GM21723 (cell line): ENCODE measurements at regions not wholly inside any gene's neighbourhood (a gene's known extent, or its start where the extent isn't known, plus 50 kb on each side); places are given as distances from the start of the nearest gene placed in this dataset.

Experiments
- ATAC-seq: cut with Tn5 transposase; IDR thresholded peaks from one replicate; pipeline ENCODE4 v1.9.1; 2021; ENCODE audit warnings: mild to moderate bottlenecking, moderate library complexity; ENCODE audit not compliant: unreplicated experiment

GRCh38 chr9:91120200-91120599 is 241.5 kb downstream of the AUH start:
- ATAC-seq = no peak

GRCh38 chr9:91122755-91123154 is 239.0 kb downstream of the AUH start:
- ATAC-seq = no peak

- ATAC-seq = no peak
Measured at GRCh38 chr9:91126761-91127445, 234.8 kb downstream of the AUH start.

- ATAC-seq = no peak
Measured at GRCh38 chr9:91127653-91128052, 234.1 kb downstream of the AUH start.

GRCh38 chr9:91130796-91131318 is 230.9 kb downstream of the AUH start:
- no peak for ATAC-seq

- ATAC-seq = no peak
Measured at GRCh38 chr9:91131433-91131839, 230.3 kb downstream of the AUH start.

DNA sequence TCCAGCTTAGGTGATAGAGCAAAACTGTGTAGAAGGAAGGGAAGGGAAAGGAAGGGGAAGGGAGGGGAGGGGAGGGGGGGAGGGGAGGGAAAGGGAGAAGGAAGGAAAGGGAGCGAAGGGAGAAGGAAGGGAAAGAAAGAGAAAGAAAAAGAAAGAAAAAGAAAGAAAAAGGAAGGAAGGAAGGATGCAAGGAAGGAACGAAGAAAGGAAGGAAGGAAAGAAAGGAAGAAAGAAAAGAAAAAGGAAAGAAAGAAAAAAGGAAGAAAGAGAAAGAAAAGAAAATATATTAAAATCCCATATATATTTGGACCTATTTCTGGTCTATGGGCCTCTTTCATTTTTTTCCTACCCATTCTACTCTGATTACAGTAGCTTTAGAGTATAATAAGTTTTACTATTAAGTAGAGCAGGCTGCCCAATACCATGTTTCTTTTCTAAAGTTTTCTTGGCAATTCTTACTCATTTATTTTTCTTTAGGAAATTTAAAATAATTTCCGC is 229.1 kb downstream of the AUH start:
- ATAC-seq = no peak

- ATAC-seq = no peak
Measured at GRCh38 chr9:91134608-91135007, 227.1 kb downstream of the AUH start.

- no peak for ATAC-seq
Measured at GRCh38 chr9:91137391-91137790, 224.3 kb downstream of the AUH start.

- ATAC-seq = no peak
Measured at GRCh38 chr9:91138760-91139159, 223.0 kb downstream of the AUH start.

GRCh38 chr9:91141407-91141965 is 220.2 kb downstream of the AUH start:
- no peak for ATAC-seq

DNA sequence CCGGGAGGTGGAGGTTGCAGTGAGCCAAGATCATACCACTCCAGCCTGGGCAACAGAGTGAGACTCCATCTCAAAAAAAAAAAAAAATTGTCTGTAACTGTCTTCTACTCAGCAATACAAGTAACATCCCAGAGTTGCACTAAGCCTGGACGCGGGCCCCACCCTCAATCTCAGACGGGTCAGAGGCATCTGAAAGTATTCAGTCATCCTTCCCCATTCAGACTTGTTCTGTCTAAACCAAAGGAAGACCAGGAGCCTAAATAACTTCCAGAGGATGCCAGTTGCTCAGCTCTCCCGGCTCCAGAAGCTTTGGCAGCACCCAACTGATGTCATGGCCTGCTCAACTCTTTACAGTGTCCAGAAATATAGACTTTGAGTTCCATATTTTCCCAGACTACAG is 218.6 kb downstream of the AUH start:
- no peak for ATAC-seq

DNA sequence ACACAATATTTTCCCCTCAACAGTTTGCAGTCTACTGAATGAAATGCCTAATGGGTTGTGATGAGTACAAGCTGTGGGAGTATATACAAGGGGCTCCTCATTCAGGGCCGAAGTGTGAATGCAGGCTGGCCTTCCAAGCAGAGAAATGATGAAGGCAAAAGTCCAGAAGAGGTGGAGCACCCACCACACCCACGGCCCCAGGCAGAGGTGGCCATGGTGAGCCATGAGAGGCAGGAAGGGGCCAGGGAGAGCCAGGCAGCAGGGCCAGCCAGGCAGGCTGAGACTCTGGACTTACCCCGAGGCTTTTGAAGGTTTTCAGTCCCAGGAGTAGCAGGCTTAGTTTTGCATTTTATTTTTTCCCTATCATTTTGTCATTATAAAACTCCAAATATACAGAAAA is 218.1 kb downstream of the AUH start:
- no peak for ATAC-seq

DNA sequence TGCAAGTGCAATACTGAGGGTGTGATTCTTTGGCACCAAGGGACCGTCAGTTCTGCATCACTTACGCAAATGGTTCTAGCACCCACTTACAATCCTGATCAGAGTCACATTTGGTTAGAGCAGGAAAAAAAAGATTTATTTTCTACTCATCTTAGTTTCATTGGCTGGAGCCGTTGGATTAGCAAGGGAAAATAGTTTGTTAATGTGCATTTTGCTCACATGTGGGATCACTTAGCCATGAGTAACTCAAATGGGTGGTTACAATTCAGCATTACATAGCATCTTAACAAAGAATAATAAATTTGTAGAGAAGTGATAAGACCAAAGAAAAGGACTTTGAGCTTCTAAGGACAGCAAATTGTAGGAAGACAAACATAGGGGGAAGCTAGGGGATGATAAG is 216.9 kb downstream of the AUH start:
- ATAC-seq = no peak

DNA sequence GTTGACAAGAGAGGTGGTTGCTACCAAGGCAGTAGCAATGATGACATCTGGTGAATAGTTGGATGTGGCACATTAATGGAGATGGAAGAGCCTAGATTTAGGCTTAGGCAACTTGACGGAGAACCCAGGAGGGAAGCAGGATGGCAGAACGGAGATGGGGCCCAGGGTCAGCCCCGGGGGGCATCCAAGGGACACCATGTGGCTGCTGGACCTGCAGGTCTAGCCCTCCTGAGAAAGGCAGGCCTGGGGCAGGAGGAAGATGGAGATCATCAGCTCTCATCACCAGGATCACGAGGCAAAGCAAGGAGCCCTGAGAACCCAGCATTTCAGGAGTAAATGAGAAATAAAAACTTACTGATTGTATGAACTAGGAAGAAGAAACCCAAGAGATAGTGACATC is 216.2 kb downstream of the AUH start:
- no peak for ATAC-seq

DNA sequence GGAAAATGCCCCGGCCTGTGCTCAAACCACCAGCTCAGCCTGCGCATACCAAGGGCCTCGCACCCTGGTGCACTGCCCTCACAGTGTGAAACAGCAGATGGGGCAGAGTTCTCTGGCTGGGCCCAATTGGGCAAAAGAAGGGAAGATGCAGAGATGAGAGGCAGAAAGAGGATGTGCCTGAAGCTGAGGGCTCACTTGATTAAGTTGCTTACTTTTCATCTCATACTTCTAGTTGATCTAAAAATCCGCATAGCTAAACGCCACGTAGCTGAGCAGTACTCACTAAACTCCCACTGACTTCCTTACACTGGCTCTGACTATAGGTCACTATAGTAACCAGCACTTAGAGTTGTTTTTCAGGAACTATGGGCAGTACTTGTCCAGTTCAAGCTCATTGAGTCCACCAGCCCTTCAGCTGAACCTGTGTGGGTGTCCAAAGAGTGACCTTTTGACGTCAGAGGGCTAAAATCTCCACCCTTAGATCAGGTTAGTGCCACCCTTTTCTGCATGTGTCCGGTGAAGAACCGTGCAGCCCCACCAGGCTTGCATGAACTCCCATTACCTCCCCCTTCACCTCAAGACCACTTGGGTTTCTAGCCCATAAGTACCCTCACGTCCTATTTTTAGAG is 215.2 kb downstream of the AUH start:
- ATAC-seq = no peak

DNA sequence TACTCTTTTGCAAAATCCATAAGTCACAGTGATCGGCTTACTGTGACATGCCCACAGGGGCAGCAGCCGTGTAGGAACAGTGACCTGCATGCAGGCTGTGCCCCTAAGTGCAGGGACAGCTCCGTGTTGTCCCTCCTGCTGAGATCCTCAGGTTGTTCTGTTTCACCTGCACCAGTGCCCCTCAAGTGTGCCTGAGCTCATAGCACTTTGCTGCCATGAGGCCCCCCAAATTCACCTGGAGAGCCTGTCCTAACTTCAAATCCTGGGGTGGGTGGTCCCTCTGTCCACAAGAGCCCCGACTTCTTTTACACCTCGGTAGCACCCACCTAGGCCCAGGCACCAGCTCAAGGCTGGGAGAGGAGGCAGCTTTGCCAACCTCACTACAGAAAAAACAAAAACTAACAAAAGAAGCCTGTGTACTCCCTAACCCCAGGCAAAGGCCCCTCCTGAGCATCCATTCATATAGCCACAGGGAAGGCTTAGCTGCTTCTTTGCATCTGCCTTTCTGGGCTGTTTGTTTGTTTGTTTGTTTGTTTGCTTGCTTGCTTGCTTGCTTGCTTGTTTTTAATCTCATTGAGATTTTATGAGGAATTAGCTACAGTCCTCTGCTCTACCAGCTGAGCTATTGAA is 214.5 kb downstream of the AUH start:
- ATAC-seq = no peak

- ATAC-seq = no peak
Measured at GRCh38 chr9:91148306-91148705, 213.4 kb downstream of the AUH start.

GRCh38 chr9:91150273-91150997 is 211.3 kb downstream of the AUH start:
- ATAC-seq = no peak

DNA sequence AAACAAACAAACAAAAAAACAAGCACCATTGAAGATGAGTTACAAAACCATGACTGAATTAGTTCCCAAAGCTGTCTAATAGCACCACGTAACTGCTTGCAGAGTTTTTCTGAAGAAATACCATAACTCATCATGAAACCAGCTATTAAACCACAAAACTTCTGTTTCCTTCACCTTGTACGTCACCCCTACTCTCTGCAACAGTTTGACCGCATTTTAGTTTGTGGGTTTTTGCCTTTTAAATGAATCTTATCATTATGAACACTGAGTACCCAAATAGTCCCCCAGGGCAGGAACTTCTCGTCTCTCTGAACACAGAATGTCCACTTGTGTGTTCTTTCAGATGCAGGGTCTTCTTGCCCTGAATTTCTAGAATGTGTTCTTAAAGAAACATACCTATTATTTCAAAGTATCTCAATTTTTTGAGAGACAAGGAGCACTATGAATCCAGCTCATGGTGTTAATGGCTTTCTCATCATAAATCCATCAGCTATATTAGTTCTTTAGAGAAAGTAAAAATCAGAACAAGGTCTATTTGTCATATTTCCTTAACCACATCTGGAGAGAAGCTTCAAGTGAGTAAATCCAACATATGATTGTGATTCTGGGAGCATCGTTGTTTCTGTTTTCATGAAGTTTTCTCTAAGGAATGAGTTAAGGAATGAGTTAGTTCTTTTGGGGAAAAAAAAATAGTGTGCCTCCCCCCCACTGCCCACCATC is 210.6 kb downstream of the AUH start:
- peak; percentile 76 for ATAC-seq
